LNCaP clone FGC (cell line): ENCODE measurements at regions not wholly inside any gene's neighbourhood (a gene's known extent, or its start where the extent isn't known, plus 50 kb on each side); places are given as distances from the start of the nearest gene placed in this dataset.

Experiments used
- DNase-seq: peaks from one replicate; pipeline ENCODE4 v3.0.0-alpha.2; 2011; ENCODE audit warnings: low read depth
- H3K4me3 ChIP-seq: 2 replicates; pipeline ENCODE4 v1.5.1; 2011; ENCODE audit warnings: mild to moderate bottlenecking, low read depth, low read length, control low read depth
- TF ChIP-seq, protein P1 (sequence below): IDR thresholded peaks from 2 replicates; pipeline ENCODE4 v1.5.1; 2012; ENCODE audit warnings: mild to moderate bottlenecking; ENCODE audit not compliant: control insufficient read depth, insufficient read depth; ENCODE audit errors: extremely low read depth

- TF ChIP-seq, protein P1, sequence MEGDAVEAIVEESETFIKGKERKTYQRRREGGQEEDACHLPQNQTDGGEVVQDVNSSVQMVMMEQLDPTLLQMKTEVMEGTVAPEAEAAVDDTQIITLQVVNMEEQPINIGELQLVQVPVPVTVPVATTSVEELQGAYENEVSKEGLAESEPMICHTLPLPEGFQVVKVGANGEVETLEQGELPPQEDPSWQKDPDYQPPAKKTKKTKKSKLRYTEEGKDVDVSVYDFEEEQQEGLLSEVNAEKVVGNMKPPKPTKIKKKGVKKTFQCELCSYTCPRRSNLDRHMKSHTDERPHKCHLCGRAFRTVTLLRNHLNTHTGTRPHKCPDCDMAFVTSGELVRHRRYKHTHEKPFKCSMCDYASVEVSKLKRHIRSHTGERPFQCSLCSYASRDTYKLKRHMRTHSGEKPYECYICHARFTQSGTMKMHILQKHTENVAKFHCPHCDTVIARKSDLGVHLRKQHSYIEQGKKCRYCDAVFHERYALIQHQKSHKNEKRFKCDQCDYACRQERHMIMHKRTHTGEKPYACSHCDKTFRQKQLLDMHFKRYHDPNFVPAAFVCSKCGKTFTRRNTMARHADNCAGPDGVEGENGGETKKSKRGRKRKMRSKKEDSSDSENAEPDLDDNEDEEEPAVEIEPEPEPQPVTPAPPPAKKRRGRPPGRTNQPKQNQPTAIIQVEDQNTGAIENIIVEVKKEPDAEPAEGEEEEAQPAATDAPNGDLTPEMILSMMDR, result no peak
- DNase-seq, result no peak
- no peak overlapping the region for H3K4me3 ChIP-seq
These were observed 772.0 kb downstream of the LTN1 start for GRCh38 chr21:28220680-28221079.

GRCh38 chr21:28216976-28217523 lies 775.6 kb downstream of the LTN1 start:
- H3K4me3 ChIP-seq, result no peak overlapping the region
- DNase-seq, result no peak
- TF ChIP-seq, protein P1, result no peak

DNA sequence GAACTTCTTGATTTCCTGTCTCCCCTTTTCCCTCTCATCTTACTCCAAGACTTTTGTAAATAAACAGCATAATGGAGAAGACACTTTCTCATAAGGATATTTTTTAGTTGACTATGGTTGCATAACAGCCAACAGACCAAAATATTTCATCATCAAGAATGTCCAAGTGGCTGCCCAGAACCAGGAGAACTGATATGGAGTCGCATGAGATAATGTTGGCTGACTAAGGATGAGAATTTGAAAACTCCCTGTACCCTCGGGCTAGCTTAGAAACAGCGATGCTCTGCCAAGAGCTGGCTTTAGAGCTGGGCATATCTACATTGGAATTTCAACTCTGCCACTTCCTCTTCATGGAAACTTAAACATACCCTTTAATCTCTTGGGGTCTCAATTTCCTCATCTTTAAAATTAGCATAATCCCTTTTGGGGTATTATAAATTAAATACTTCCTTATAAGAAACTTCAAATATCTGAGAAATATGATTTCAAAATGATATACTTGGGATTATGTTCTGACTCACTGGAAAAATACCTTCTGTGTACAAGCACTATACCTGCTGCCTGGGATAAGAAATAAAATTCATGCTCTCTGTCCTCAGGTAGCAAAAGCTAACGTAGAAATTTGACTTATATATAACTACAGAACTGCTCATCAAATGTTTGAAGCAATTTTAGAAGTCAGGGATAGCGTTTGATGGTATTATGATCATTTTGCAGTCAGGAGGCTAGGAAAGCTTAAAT lies 777.3 kb downstream of the LTN1 start:
- no peak for DNase-seq
- TF ChIP-seq, protein P1, result no peak
- no peak overlapping the region for H3K4me3 ChIP-seq

DNA sequence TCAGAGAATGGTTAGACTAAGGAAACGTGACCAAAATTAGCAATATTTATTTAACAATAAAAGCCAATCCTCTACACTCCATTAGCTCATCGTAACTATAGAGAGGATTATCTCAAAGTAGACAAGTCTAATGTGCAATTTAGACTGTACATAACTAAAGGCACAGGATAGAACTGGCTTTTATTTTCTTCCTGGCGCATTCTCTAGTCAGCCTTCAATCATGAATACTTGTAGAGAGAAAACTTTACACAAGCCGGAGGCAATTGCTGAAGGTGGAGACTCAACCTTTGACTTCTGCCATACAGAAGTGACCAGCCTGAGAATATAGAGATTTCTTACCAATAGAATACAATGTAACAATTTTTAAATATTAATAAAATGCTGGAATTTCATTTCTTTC lies 777.9 kb downstream of the LTN1 start:
- TF ChIP-seq, protein P1, result no peak
- no peak for DNase-seq

DNA sequence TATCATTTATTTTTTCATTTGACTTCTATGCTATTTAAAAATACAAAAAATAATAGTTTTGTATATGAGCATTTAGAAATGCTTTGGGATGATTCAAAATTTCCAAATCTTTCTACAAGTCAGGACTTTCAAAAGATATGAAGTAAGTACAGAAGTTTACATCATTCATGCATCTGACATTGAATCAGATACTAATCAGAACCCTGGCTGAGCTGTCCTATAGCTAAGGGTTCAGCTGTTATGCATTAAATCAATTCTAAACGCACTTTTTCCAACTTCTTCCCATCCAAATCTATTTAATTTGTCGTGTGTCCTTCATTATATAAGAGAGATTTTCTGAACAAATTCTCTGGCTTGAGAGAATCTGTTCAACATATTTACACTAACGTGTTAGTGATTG lies 779.4 kb downstream of the LTN1 start:
- DNase-seq, result no peak
- TF ChIP-seq, protein P1, result no peak
- H3K4me3 ChIP-seq, result no peak overlapping the region

More for the DNA sequence above, 777.9 kb downstream of the LTN1 start:
- H3K4me3 ChIP-seq, result no peak overlapping the region

DNA sequence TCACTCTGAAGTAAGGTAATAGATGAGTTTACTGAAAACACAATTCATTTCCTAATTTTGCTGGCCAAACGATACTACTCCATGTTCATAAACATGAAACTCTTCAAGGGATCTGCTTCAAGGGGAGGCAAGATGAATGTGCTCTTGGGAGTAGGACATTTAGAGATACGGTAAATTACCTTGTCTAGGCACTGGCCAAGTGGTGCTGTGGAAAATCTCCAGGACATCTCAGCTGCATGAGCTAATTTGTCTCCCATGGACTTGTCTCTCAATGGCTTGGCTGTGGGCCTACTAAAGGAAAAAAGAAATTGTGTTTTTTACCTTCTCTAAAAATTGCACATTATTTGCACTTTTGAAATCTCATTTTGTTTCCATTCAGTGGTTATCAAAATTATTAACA lies 780.6 kb downstream of the LTN1 start:
- no peak overlapping the region for H3K4me3 ChIP-seq
- no peak for DNase-seq
- TF ChIP-seq, protein P1, result no peak
